CD4-positive, CD25-positive, alpha-beta regulatory T cell (primary cell): ENCODE measurements at regions not wholly inside any gene's neighbourhood (a gene's known extent, or its start where the extent isn't known, plus 50 kb on each side); places are given as distances from the start of the nearest gene placed in this dataset.
"Not testable (repeated sequence)": the region's sequence is repeated elsewhere in the genome, so short reads cannot be mapped to it uniquely, and the experiment has no call there.

Source experiments
- ATAC-seq, 2 donors: fragments of 150-1000 bp; cut with Tn5 transposase; one replicate each; pipeline ENCODE4 v1.10.0; 2021; ENCODE audit warnings: low read depth in 2 of 2, moderate number of reproducible peaks in 2 of 2, moderate library complexity in 1 of 2
- DNase-seq, 3 donors: peaks; one replicate each; pipeline versions ENCODE4 v3.0.0 to v3.0.0-alpha.2; 2012 to 2022; ENCODE audit warnings: mixed read lengths in 1 of 3
- H3K27ac ChIP-seq: one replicate; pipeline ENCODE4 v1.7.0; 2013; ENCODE audit warnings: mild to moderate bottlenecking, low read length; ENCODE audit not compliant: insufficient read depth, poor library complexity, severe bottlenecking
- H3K27me3 ChIP-seq: one replicate; pipeline ENCODE4 v1.7.0; 2013; ENCODE audit warnings: low read length; ENCODE audit not compliant: control insufficient read depth, insufficient read depth
- H3K36me3 ChIP-seq: one replicate; pipeline ENCODE4 v1.7.0; 2013; ENCODE audit warnings: mild to moderate bottlenecking, low read length, moderate library complexity; ENCODE audit not compliant: control insufficient read depth, insufficient read depth
- H3K4me1 ChIP-seq: 2 replicates; pipeline ENCODE4 v1.7.0; 2013; ENCODE audit warnings: mild to moderate bottlenecking, low read length; ENCODE audit not compliant: insufficient read depth, control insufficient read depth, poor library complexity, severe bottlenecking
- H3K4me3 ChIP-seq: one replicate; pipeline ENCODE4 v1.7.0; 2013; ENCODE audit warnings: low read depth, mild to moderate bottlenecking, low read length, moderate library complexity
- H3K9me3 ChIP-seq, 2 experiments: 1 replicate in 1 of 2; 2 replicates in 1 of 2; pipeline ENCODE4 v1.7.0; 2013; ENCODE audit warnings: low read length in 2 of 2, mild to moderate bottlenecking in 1 of 2, moderate library complexity in 1 of 2; ENCODE audit not compliant: control insufficient read depth in 2 of 2
- H3K27ac Mint-ChIP-seq, 3 donors: one replicate each; pipeline ENCODE4 v1.8.0; 2020 to 2022; ENCODE audit warnings: mild to moderate bottlenecking in 3 of 3, mixed read lengths in 3 of 3, moderate library complexity in 2 of 3
- H3K27me3 Mint-ChIP-seq: one replicate; pipeline ENCODE4 v1.8.0; 2022; ENCODE audit warnings: mild to moderate bottlenecking, mixed read lengths
- H3K36me3 Mint-ChIP-seq: one replicate; pipeline ENCODE4 v1.8.0; 2020; ENCODE audit warnings: mixed read lengths
- H3K4me1 Mint-ChIP-seq, 4 donors: one replicate each; pipeline ENCODE4 v1.8.0; 2020 to 2022; ENCODE audit warnings: mixed read lengths in 4 of 4, mild to moderate bottlenecking in 1 of 4
- H3K4me3 Mint-ChIP-seq, 4 donors: one replicate each; pipeline ENCODE4 v1.8.0; 2020 to 2022; ENCODE audit warnings: mild to moderate bottlenecking in 4 of 4, mixed read lengths in 4 of 4, moderate library complexity in 3 of 4
- H3K9me3 Mint-ChIP-seq, 7 donors: one replicate each; pipeline ENCODE4 v1.8.0; 2020 to 2022; ENCODE audit warnings: mixed read lengths in 7 of 7, mild to moderate bottlenecking in 3 of 7, moderate library complexity in 2 of 7

DNA sequence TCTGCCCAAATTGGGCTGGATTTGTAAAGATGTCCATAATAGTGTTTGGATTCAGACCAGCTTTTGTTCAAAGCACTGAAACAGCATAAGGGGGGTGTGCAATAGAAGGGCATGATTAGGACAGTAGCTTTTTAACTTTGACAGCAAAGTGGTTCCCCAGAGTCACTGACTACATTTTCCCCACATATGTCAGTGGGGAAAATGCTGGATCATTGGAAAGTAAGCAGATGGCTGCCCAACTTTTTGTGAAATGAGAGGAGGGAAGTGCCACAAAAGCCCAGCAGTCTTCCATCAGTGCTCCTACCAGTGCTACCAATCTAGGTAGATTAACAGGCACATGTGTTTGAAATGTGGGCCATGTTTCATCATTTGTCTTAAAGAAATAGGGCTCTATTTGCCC lies 162.8 kb downstream of the FZD1 start:
- Mint-ChIP-seq H3K9me3 (peaks cover 0 to 6% (median 2%) of the 10 kb centered on the region in 7 donors), H3K27me3 (no peaks in the 10 kb centered on the region)

GRCh38 chr7:91431601-91432000 lies 167.4 kb downstream of the FZD1 start:
- DNase-seq (no peak), ATAC-seq (no peak)
- no peak overlapping the region for H3K4me3 Mint-ChIP-seq
- Histone ChIP-seq H3K4me3 (no peak overlapping the region), H3K36me3 (no peaks in the 10 kb centered on the region), H3K27me3 (no peaks in the 10 kb centered on the region), H3K9me3 (no peaks in the 10 kb centered on the region), H3K27ac (no peak overlapping the region), H3K4me1 (no peaks in the 10 kb centered on the region)
- no peaks in the 10 kb centered on the region for H3K27me3 Mint-ChIP-seq
- no peaks in the 10 kb centered on the region for H3K4me1 Mint-ChIP-seq
- H3K36me3 Mint-ChIP-seq = no peaks in the 10 kb centered on the region
- H3K9me3 Mint-ChIP-seq = peaks cover 0 to 11% (median 4%) of the 10 kb centered on the region in 7 donors
- no peak overlapping the region for H3K27ac Mint-ChIP-seq

More for the DNA sequence above, 162.8 kb downstream of the FZD1 start:
- no peaks in the 10 kb centered on the region for H3K27me3 ChIP-seq
- H3K4me3 Mint-ChIP-seq = no peak overlapping the region
- H3K4me3 ChIP-seq = no peak overlapping the region
- no peak overlapping the region for H3K27ac ChIP-seq
- no peaks in the 10 kb centered on the region for H3K36me3 ChIP-seq
- no peak for ATAC-seq
- no peaks in the 10 kb centered on the region for H3K36me3 Mint-ChIP-seq
- H3K4me1 ChIP-seq = no peaks in the 10 kb centered on the region
- H3K9me3 ChIP-seq = no peaks in the 10 kb centered on the region
- no peak for DNase-seq
- H3K4me1 Mint-ChIP-seq = no peaks in the 10 kb centered on the region
- H3K27ac Mint-ChIP-seq = no peak overlapping the region

GRCh38 chr7:91434836-91435235 lies 170.6 kb downstream of the FZD1 start:
- no peak overlapping the region for H3K27ac Mint-ChIP-seq
- Histone ChIP-seq H3K9me3 (no peaks in the 10 kb centered on the region), H3K4me1 (no peaks in the 10 kb centered on the region), H3K36me3 (no peaks in the 10 kb centered on the region), H3K27me3 (no peaks in the 10 kb centered on the region), H3K4me3 (no peak overlapping the region), H3K27ac (no peak overlapping the region)
- no peak for DNase-seq
- no peaks in the 10 kb centered on the region for H3K27me3 Mint-ChIP-seq
- H3K9me3 Mint-ChIP-seq = peaks cover 5 to 16% (median 11%) of the 10 kb centered on the region in 7 donors
- no peaks in the 10 kb centered on the region for H3K36me3 Mint-ChIP-seq
- no peak for ATAC-seq
- H3K4me1 Mint-ChIP-seq = no peaks in the 10 kb centered on the region
- H3K4me3 Mint-ChIP-seq = no peak overlapping the region

- no peak overlapping the region for H3K27ac ChIP-seq
- Mint-ChIP-seq H3K4me3 (no peak overlapping the region), H3K36me3 (no peaks in the 10 kb centered on the region), H3K4me1 (no peaks in the 10 kb centered on the region), H3K9me3 (peaks cover 5 to 20% (median 11%) of the 10 kb centered on the region in 7 donors), H3K27ac (no peak overlapping the region), H3K27me3 (no peaks in the 10 kb centered on the region)
- DNase-seq (no peak), ATAC-seq (no peak)
- H3K36me3 ChIP-seq = no peaks in the 10 kb centered on the region
- H3K4me3 ChIP-seq = no peak overlapping the region
- H3K9me3 ChIP-seq = no peaks in the 10 kb centered on the region
- H3K27me3 ChIP-seq = no peaks in the 10 kb centered on the region
- H3K4me1 ChIP-seq = no peaks in the 10 kb centered on the region
Measured at GRCh38 chr7:91435381-91436059, 171.3 kb downstream of the FZD1 start.

DNA sequence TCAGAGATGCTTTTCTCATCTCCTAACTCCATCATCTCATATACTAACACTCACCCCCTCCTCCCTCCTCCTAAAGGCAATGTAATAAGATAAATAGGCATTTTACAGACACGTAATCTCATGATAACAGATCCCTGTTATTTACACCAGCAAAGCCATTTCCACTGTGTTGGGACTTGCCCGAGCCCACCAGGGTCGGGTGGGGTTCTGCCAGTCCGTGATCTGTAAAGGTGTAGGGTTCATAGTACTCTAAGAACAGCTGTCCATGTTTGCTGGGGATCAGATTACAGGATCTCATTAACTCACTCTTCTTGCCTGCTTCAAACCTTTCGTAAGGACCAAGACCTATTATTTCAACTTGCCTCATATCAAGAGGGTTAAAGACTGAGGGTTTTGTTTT lies 172.4 kb downstream of the FZD1 start:
- Histone ChIP-seq H3K9me3 (no peaks in the 10 kb centered on the region), H3K27ac (no peak overlapping the region), H3K4me3 (no peak overlapping the region), H3K4me1 (no peaks in the 10 kb centered on the region), H3K36me3 (no peaks in the 10 kb centered on the region), H3K27me3 (no peaks in the 10 kb centered on the region)
- ATAC-seq (no peak), DNase-seq (no peak)
- Mint-ChIP-seq H3K9me3 (peaks cover 5 to 17% (median 12%) of the 10 kb centered on the region in 7 donors), H3K4me1 (no peaks in the 10 kb centered on the region), H3K27me3 (no peaks in the 10 kb centered on the region), H3K4me3 (no peak overlapping the region), H3K27ac (no peak overlapping the region), H3K36me3 (no peaks in the 10 kb centered on the region)

GRCh38 chr7:91440198-91440597 lies 176.0 kb downstream of the FZD1 start:
- H3K36me3 ChIP-seq, H3K27ac Mint-ChIP-seq, H3K27me3 Mint-ChIP-seq, H3K9me3 ChIP-seq, ATAC-seq, H3K4me1 Mint-ChIP-seq, DNase-seq, H3K27me3 ChIP-seq, H3K36me3 Mint-ChIP-seq, H3K4me3 Mint-ChIP-seq, H3K4me1 ChIP-seq, H3K4me3 ChIP-seq, H3K27ac ChIP-seq: not testable (repeated sequence)
- H3K9me3 Mint-ChIP-seq = peaks cover 2 to 38% (median 16%) of the 10 kb centered on the region in 7 donors

DNA sequence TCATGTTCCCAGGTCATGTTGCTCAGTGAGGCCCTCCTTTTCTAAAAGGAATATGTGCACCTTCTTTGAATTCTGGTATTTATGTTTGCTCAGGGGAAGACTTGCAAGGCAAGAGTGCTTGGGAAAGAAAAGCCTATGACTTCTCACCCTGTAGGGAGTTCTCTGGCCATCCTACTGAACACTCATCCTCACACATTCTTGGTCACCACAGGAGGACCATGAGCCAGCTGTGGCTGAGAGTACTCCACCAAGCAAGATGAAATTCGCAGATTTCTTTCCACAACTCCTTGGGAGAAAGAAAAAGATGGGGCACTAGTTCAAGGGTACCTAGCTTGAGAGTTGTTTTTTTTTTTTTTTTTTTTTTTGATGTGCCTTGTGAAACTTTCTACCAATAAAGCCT lies 179.6 kb downstream of the FZD1 start:
- Histone ChIP-seq H3K4me3 (no peak overlapping the region), H3K27ac (no peak overlapping the region), H3K27me3 (no peaks in the 10 kb centered on the region), H3K36me3 (no peaks in the 10 kb centered on the region), H3K4me1 (no peaks in the 10 kb centered on the region), H3K9me3 (peaks cover 0 to 4% of the 10 kb centered on the region in 2 experiments)
- no peaks in the 10 kb centered on the region for H3K27me3 Mint-ChIP-seq
- no peaks in the 10 kb centered on the region for H3K4me1 Mint-ChIP-seq
- H3K4me3 Mint-ChIP-seq = peak overlapping the region in 1 of 4 donors; percentile 3
- ATAC-seq = no peak
- H3K9me3 Mint-ChIP-seq = peaks cover 6 to 41% (median 15%) of the 10 kb centered on the region in 7 donors
- H3K36me3 Mint-ChIP-seq = no peaks in the 10 kb centered on the region
- DNase-seq = no peak
- no peak overlapping the region for H3K27ac Mint-ChIP-seq

- Mint-ChIP-seq H3K9me3 (peaks cover 9 to 38% (median 14%) of the 10 kb centered on the region in 7 donors), H3K36me3 (no peaks in the 10 kb centered on the region), H3K4me3 (no peak overlapping the region), H3K4me1 (no peaks in the 10 kb centered on the region), H3K27me3 (no peaks in the 10 kb centered on the region), H3K27ac (no peak overlapping the region)
- ATAC-seq (no peak), DNase-seq (no peak)
- Histone ChIP-seq H3K36me3 (no peaks in the 10 kb centered on the region), H3K27me3 (no peaks in the 10 kb centered on the region), H3K27ac (no peak overlapping the region), H3K9me3 (peaks cover 0 to 4% of the 10 kb centered on the region in 2 experiments), H3K4me1 (no peaks in the 10 kb centered on the region), H3K4me3 (no peak overlapping the region)
Measured at GRCh38 chr7:91446819-91447218, 182.6 kb downstream of the FZD1 start.
